T1000 (cell line): ENCODE measurements at regions not wholly inside any gene's neighbourhood (a gene's known extent, or its start where the extent isn't known, plus 50 kb on each side); places are given as distances from the start of the nearest gene placed in this dataset.

Source experiments
- DNase-seq: peaks from one replicate; lab custom pipeline; 2025; ENCODE audit warnings: mixed read lengths; lab: John Stamatoyannopoulos, UW

DNA sequence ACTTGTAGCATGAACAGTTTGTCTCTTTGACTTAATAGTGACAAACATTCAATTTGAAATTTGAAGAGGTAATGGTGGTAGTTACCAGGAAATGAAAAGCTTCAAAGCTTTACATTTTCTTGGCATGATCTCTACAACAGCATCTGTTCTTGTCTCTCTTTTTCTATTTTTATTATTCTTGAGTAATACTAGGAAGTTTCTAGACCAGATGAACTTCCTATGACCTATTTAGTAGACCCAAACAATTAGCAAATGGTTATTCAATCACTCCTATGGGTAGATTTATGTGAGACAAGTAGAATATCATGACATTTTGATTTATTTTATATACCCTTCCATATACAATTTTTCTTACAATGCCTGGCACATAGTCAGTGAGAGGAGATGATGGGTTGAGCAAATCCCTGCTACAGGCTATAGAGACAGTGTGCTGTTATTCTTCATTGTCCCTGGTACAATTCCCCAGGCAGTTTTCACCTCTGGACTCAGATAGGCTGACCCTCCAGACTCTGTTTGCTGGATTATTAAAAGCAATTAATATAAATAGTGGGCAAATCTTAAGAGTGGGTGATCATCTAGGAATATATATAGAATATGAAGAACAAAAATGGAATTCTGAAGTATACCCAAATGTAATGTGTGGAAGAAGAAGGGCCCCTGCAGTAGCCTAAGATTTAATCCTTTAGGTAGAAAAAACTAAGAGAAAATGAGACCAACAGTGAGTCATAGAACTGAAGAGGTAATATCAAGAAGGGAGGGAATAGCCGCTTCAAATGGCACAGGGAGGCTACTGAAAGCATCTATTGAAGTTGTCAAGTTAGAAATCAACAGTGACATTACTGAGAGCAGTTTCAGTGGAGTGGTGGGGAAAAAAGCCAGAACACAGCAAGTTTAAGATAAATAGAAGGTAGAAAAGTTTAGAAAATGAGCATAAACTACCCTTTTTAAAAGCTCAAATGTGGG, 512.0 kb downstream of the FOXG1 start:
- no peak for DNase-seq

GRCh38 chr14:29282169-29282568, 515.6 kb downstream of the FOXG1 start:
- no peak for DNase-seq

GRCh38 chr14:29290441-29290840, 523.9 kb downstream of the FOXG1 start:
- no peak for DNase-seq

GRCh38 chr14:29299372-29299771, 532.8 kb downstream of the FOXG1 start:
- no peak for DNase-seq

DNA sequence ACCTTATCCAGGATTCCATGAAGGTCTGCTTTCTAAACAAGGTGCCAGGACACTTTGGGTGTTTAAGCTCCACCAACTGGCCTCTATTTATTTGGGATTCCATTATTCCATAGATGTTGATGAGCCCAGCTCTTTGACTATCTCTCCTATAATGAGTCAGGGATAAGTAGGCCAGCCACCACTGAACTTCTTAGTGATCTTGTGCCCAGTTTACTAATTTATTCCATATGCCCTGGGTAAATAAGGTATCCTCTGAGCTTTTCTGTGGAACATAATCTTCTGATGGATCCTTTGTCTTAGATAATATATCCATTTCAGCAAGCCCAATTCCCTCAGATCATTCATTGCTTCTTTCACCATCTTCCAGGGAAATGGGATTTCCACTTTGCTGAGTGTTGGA, 535.0 kb downstream of the FOXG1 start:
- DNase-seq = no peak

GRCh38 chr14:29310210-29310609, 543.6 kb downstream of the FOXG1 start:
- no peak for DNase-seq

DNA sequence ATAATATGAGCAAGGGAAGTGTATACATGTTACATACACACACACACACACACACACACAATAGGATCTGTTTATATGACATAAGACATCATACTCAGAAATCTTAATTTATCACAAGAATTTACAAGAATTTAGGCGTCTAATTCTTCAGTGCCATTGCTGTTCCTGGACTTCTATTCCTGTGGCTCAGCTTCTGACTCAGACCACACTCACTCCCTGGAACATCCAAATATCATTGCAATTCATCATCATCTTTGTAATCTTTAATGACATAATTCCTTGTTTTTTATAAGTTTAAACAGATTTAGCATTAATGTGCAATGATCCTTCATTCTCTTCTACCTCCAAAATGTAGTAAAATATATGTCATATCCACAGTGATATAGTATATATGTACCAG, 544.2 kb downstream of the FOXG1 start:
- no peak for DNase-seq

GRCh38 chr14:29311983-29312382, 545.4 kb downstream of the FOXG1 start:
- no peak for DNase-seq

DNA sequence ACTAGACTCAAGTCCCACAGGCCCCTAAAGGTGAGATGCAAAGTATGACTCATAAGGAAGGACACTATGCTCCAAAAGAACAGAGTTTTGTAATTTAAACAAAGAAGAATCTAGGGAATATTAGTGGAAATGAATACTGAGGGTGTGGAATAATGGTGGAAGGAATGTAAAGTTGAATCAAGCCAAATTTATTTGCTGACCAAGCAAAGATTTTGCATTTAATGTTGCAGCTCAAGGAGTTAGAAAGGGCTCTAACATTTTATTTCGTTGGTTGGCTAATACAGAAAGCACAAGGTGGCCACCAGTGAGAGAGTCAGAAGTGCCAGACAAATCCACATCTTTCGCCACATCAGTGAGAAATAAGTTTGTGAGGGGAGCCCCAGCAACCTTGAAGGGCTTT, 550.3 kb downstream of the FOXG1 start:
- DNase-seq = no peak

GRCh38 chr14:29317423-29317822, 550.8 kb downstream of the FOXG1 start:
- DNase-seq = no peak

- peak; percentile 20 for DNase-seq
Measured at GRCh38 chr14:29320286-29320685, 553.7 kb downstream of the FOXG1 start.

GRCh38 chr14:29321646-29322045, 555.1 kb downstream of the FOXG1 start:
- peak; percentile 39 for DNase-seq

- no peak for DNase-seq
Measured at GRCh38 chr14:29339494-29340172, 573.0 kb downstream of the FOXG1 start.

DNA sequence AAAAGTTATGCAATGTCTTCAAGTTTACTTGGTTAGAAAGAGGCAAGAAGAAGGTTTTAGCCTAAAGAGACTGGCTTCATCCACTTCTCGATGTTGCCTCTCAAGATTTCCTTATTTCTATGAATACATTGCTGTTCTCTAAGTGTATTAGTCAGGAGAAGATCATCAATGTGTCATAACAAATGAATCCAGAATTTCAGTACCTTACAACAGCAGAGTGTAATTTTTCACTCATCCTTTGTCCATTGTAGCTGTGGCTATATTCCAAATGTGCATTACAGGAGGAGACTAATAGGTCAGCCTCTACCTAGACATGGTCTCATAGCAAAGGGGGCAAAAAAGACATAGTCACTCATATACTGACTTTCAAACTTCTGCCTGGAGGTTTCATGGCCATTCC, 579.1 kb downstream of the PRKD1 start:
- no peak for DNase-seq

DNA sequence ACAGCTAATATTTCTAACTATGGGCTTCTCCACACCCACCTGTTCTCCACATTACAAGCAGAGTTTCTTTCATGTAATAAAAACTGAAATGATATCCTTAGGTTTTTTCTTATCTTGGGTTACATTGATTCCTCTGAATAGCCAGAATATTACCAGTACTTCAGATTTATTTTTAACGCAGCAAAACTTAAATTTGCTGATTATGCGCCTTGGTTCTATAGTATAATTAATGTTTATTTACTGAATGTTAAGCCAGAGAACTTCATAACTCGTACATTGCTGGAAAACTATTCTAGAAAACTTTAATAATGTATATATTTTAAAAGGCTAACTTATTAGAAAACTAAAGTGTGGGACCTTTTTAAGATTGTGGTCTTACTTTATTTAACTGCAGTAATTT, 577.2 kb downstream of the PRKD1 start:
- no peak for DNase-seq

GRCh38 chr14:29351996-29352705, 575.5 kb downstream of the PRKD1 start:
- DNase-seq = no peak

- DNase-seq = no peak
Measured at GRCh38 chr14:29352706-29353080, 575.0 kb downstream of the PRKD1 start.

- no peak for DNase-seq
Measured at GRCh38 chr14:29353513-29353912, 574.1 kb downstream of the PRKD1 start.

DNA sequence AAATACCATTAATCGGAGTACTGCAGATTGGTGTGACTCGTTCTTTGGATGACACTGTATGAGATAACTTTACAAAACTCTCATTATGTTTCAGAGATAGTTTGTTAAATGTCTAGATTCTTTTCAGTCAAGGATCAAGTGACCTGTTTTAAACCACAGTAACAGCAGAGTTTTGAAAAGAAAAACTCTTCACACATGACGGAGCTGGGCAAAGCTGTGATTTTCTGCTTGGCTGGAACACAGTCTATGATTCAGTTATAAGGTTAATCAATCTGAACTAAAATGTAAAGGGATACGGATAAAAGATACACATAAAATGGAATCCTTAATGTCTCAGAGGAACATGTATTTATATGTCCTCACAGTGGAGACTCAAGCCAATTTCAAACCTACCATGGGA, 573.2 kb downstream of the PRKD1 start:
- DNase-seq = no peak

DNA sequence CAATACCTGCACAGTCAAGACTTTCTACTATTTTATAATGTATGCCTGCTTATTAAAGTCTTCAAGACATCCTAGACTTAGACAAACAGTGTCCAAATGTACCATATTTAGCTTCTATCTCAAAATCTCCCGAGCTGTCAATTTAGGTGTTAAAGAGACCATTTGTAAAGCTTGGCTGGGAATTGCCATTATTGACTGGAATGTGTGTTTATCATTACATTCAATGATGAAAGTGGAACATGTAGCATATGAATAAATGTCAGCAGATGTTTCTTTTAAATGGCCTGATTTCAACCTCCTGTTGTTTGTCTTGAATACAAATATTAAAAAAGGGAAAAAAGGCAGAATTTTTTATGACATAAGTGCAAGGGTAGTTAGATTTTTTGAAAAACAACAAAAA, 572.3 kb downstream of the PRKD1 start:
- DNase-seq = no peak

- no peak for DNase-seq
Measured at GRCh38 chr14:29355846-29356245, 571.8 kb downstream of the PRKD1 start.

DNA sequence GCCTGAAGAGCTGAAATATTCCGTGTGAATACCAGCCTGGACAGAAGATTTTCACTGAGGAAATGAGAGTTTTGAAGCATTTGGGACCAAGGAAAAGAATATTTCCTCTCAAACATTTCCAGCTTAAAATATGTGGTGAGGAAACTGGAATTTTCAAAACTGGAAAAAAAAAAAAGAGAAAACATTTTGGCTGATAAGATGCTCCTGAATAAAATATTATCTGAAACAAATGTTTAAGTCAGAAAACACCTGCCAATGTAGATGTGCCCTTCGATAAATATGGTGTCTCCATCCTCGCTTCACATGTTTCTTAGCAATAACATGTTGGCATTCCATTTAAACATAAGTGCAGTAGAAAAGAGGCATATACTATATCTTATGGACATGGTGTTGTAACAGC, 567.0 kb downstream of the PRKD1 start:
- no peak for DNase-seq

DNA sequence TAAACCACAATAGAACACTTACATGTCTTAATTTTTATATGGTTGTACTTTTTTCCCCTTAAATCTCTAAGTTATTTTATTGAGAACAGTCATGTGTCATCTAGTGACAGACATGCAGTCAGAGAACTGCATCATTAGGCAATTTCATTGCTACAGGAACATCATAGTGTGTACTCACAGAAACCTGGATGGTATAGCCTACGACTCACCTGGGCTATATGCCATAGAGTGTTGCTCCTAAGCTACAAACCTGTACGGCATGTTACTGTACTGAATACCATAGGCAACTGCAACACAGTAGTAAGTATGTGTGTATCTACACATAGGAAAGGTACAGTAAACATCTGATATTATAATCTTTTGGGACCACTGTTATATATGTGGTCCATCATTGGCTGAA, 557.6 kb downstream of the PRKD1 start:
- no peak for DNase-seq
